ENCODE measurements at regions not wholly inside any gene's neighbourhood (a gene's known extent, or its start where the extent isn't known, plus 50 kb on each side); places are given as distances from the start of the nearest gene placed in this dataset.

GRCh38 chr18:72273025-72273424 lies 271.1 kb downstream of the CBLN2 start:
- ATAC-seq: no peak
- Mint-ChIP-seq H3K27me3 (ENCODE audit: low read depth) (peaks cover 14% of the 10 kb centered on the region), H3K4me1 (no peaks in the 10 kb centered on the region), H3K36me3 (peaks cover 33% of the 10 kb centered on the region), H3K27ac (no peak overlapping the region), H3K9me3 (peaks cover 61% of the 10 kb centered on the region), H3K4me3 (no peak overlapping the region)
- TF ChIP-seq NFE2L1 (CRISPR knock-in tag; IDR thresholded peaks at IDR 0.05) (no peak), ARID4B (CRISPR knock-in tag; IDR thresholded peaks at IDR 0.05; ENCODE audit: borderline replicate concordance) (no peak), SMAD4 (CRISPR knock-in tag; IDR thresholded peaks at IDR 0.05) (no peak), HMGXB4 (CRISPR knock-in tag; IDR thresholded peaks at IDR 0.05) (no peak), ESRRA (CRISPR knock-in tag; IDR thresholded peaks at IDR 0.05; ENCODE audit: borderline replicate concordance) (no peak), RORB (CRISPR knock-in tag; IDR thresholded peaks at IDR 0.05) (no peak), CDX4 (CRISPR knock-in tag; IDR thresholded peaks at IDR 0.05; ENCODE audit: borderline replicate concordance) (no peak), CREM (CRISPR knock-in tag; IDR thresholded peaks at IDR 0.05) (no peak), SMAD3 (CRISPR knock-in tag; IDR thresholded peaks at IDR 0.05; ENCODE audit: borderline replicate concordance) (no peak)
- CTCF ChIA-PET: no interaction called here
- POLR2A ChIA-PET: no interaction called here
- DNase-seq (ENCODE audit: low spot score): no peak

GRCh38 chr18:72261590-72261989 lies 282.6 kb downstream of the CBLN2 start:
- H3K27me3 Mint-ChIP-seq (ENCODE audit: low read depth): no peaks in the 10 kb centered on the region; the same call in 1 of the 2 replicates
- ChIA-PET CTCF (no interaction called here), POLR2A (no interaction called here)
- DNase-seq (ENCODE audit: low spot score): no peak
- no peak overlapping the region for H3K4me3 Mint-ChIP-seq
- H3K36me3 Mint-ChIP-seq: peaks cover 3% of the 10 kb centered on the region; the same call in 1 of the 2 replicates
- no peaks in the 10 kb centered on the region for H3K4me1 Mint-ChIP-seq
- H3K27ac Mint-ChIP-seq: no peak overlapping the region
- TF ChIP-seq CREB1 (CRISPR knock-in tag; IDR thresholded peaks at IDR 0.05) (no peak), MXD4 (CRISPR knock-in tag; IDR thresholded peaks at IDR 0.05; ENCODE audit: borderline replicate concordance) (no peak), E2F5 (CRISPR knock-in tag; IDR thresholded peaks at IDR 0.05) (no peak), TEAD1 (CRISPR knock-in tag; IDR thresholded peaks at IDR 0.05) (no peak), PRDM15 (CRISPR knock-in tag; IDR thresholded peaks at IDR 0.05) (no peak), ATF2 (CRISPR knock-in tag; IDR thresholded peaks at IDR 0.05; ENCODE audit: borderline replicate concordance, low read depth) (no peak), NFYB (CRISPR knock-in tag; conservative IDR thresholded peaks at IDR 0.05; ENCODE audit: low read depth) (no peak), ZNF121 (CRISPR knock-in tag; IDR thresholded peaks at IDR 0.05) (no peak), MAX (CRISPR knock-in tag; IDR thresholded peaks at IDR 0.05) (no peak), ZBTB43 (CRISPR knock-in tag; IDR thresholded peaks at IDR 0.05) (no peak), ZNF317 (CRISPR knock-in tag; IDR thresholded peaks at IDR 0.05; ENCODE audit: borderline replicate concordance, low read depth) (no peak)
- no peak for ATAC-seq
- peaks cover 17% of the 10 kb centered on the region for H3K9me3 Mint-ChIP-seq
